NB4 (cell line): ENCODE measurements at regions not wholly inside any gene's neighbourhood (a gene's known extent, or its start where the extent isn't known, plus 50 kb on each side); places are given as distances from the start of the nearest gene placed in this dataset.
"Not testable (repeated sequence)": the region's sequence is repeated elsewhere in the genome, so short reads cannot be mapped to it uniquely, and the experiment has no call there.

ENCODE experiments used
- DNase-seq: peaks from one replicate; pipeline ENCODE4 v3.0.0; 2010; ENCODE audit warnings: low read depth
- H3K4me3 ChIP-seq: one replicate; pipeline ENCODE4 v1.5.1; 2011; ENCODE audit warnings: mild to moderate bottlenecking, low read depth, low read length, moderate library complexity
- MYC ChIP-seq: IDR thresholded peaks from 2 replicates; pipeline ENCODE4 v1.6.1; 2011; ENCODE audit warnings: low read depth, low read length
- POLR2A ChIP-seq: IDR thresholded peaks from 2 replicates; pipeline ENCODE4 v1.6.1; 2011; ENCODE audit warnings: mild to moderate bottlenecking; ENCODE audit not compliant: insufficient read length; ENCODE audit errors: extremely low read depth
- TF ChIP-seq, protein P1 (sequence below): IDR thresholded peaks from one replicate; pipeline ENCODE4 v1.5.1; 2012; ENCODE audit warnings: low read depth, low read length
- TF ChIP-seq, protein P2 (sequence below): IDR thresholded peaks from 2 replicates; pipeline ENCODE4 v1.6.1; 2011; ENCODE audit warnings: low read depth, low read length

DNA sequence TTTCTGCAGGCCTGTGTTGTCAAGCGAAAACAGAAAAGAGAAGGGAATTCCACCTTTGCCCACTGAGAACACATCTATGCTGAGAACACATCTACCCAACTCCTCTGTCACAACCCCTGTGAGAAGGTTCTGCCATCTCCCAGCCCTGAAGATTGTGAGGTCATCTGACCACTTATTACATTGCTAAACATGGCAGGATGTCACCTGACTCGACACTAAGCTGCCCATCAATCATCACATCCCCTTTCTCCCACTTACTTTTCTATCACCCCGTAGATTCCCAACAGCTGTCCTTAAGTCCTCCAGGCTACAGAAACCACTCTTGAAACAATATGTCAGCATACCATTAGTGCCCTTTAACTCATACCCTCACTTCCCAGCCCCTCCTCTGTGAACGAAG is 64.2 kb upstream of the PRSS3 start:
- TF ChIP-seq, protein P1, sequence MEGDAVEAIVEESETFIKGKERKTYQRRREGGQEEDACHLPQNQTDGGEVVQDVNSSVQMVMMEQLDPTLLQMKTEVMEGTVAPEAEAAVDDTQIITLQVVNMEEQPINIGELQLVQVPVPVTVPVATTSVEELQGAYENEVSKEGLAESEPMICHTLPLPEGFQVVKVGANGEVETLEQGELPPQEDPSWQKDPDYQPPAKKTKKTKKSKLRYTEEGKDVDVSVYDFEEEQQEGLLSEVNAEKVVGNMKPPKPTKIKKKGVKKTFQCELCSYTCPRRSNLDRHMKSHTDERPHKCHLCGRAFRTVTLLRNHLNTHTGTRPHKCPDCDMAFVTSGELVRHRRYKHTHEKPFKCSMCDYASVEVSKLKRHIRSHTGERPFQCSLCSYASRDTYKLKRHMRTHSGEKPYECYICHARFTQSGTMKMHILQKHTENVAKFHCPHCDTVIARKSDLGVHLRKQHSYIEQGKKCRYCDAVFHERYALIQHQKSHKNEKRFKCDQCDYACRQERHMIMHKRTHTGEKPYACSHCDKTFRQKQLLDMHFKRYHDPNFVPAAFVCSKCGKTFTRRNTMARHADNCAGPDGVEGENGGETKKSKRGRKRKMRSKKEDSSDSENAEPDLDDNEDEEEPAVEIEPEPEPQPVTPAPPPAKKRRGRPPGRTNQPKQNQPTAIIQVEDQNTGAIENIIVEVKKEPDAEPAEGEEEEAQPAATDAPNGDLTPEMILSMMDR: no peak
- TF ChIP-seq, protein P2, sequence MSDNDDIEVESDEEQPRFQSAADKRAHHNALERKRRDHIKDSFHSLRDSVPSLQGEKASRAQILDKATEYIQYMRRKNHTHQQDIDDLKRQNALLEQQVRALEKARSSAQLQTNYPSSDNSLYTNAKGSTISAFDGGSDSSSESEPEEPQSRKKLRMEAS: no peak
- no peak for TF ChIP-seq POLR2A
- no peak for TF ChIP-seq MYC
- DNase-seq: no peak
- H3K4me3 ChIP-seq: no peak overlapping the region

DNA sequence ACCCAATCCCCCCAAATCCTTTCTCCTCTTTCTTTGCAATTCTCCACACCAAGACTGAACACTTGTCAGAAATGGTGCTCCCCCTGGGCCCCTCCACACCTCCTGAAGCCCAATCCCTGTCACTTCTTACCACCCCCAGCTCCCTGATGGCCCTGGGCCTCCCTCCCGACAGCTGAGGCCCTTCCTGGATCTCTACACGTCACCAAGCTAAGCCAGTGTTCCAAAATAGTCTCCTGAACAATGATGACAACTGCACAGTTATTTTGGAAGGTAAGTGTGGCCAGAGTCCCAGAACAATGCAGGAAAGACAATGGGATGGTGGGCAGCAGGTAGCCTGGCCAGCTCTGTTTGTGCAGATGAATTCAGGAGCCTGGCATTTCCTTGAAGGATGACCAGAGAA is 63.7 kb upstream of the PRSS3 start:
- no peak for TF ChIP-seq MYC
- TF ChIP-seq, protein P2: no peak
- no peak for DNase-seq

DNA sequence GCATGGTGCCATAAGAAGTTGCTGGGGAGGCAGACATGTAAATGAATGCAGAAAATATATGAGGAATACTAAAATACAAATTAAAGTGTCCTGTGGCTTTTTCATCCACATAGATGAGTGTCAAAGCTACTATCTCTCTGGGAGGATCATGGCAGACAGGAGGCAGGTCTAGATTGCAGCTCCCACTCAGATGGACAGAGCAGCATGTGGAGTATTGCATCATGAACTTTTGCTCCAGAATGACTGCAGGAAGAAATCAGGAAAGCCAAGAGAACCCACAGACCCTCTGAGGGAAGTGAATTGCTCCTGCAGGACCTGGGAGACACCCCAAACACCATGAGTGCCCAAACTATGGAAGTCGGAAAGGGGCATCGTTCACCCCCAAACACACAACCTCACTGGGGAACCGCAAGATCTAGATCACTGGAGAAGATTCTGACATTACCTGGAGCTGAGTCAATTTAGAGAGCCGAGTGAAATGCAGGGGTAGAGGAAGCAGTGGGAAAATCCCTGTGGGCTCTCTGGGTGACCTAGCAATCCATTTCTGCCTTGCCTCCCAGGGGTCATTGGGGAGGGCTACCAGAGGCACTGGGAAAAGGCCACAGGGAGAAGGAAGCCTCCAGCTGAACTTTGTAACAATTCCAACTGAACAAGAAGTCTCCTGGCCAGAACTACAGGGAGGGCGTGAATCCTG is 61.0 kb upstream of the PRSS3 start:
- DNase-seq, H3K4me3 ChIP-seq: not testable (repeated sequence)

More for the DNA sequence above, 63.7 kb upstream of the PRSS3 start:
- no peak overlapping the region for H3K4me3 ChIP-seq

DNA sequence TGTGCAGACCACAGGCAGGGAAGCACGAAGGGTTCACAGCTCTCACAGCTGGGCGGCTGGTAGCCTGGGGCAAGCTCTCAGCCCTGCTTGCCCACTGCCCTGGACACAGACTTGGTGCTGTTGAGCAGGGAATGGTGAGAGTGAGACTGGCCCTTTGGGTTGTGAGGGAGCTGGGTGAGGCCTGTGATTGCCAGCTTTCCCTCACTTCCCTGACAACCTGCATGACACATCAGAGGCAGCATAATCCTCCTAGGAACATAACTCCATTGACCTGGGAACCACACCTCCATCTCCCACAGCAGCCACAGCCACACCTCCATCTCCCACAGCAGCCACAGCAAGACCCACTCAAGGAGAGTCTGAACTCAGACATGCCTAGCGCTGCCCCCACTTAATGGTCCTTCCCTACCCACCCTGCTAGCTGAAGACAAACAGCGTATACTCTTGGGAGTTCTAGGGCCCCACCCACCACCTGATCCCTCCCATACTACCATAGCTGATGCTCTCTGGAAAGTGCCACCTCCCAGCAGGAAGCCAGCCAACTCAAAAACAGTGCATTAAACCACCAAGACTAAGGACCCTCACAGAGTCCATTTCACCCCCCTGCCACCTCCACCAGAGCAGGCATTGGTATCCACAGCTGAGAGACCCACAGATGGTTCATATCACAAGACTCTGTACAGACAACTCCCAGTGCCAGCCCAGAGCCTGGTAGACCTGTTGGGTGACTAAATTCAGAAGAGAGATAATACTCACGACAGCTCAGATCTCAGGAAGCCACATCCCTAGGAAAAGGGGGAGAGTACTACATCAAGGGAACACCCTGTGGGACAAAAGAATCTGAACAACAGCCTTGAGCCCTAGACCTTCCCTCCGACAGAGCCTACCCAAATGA is 60.2 kb upstream of the PRSS3 start:
- H3K4me3 ChIP-seq, DNase-seq: not testable (repeated sequence)

DNA sequence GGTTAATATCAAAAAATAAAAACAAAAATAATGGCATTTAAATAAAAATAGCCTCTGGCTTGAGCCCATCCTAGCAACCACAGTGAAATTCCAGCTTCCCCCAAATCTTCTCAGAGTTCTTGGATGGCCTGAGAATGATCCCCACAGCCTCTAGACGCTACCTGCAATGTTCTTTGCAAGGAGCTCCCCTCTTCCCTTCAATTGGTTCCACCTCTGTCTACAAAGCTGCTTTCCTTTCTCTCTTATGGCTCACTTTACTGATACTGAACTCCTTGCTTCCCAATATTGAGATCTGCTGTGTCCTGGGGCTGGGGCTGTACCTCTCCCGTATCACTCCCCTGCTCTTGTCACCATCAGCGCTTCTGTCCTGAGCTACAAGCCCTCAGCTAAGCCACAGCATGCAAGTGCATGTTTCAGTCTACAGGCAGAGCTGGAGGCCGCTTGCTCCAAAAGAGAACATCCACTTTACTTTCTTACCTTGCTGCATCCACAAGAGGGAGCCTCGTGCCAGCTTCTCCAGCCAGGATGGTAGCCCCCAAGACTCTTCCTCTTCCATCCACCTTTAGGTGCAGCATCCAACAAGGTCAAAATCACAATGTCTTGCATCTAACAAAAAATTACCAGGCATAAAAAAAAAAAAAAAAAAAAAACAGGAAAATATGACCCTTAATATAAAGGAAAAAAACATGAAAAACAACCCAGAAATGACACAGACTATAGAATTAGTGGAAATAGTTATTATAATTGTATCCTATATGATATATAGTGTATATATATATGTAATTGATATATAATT is 57.4 kb upstream of the PRSS3 start:
- peak; percentile 81 for DNase-seq
- H3K4me3 ChIP-seq: no peak overlapping the region
- TF ChIP-seq, protein P2: peak; percentile 45
- TF ChIP-seq, protein P1: peak; percentile 91
- TF ChIP-seq MYC (no peak), POLR2A (no peak)

DNA sequence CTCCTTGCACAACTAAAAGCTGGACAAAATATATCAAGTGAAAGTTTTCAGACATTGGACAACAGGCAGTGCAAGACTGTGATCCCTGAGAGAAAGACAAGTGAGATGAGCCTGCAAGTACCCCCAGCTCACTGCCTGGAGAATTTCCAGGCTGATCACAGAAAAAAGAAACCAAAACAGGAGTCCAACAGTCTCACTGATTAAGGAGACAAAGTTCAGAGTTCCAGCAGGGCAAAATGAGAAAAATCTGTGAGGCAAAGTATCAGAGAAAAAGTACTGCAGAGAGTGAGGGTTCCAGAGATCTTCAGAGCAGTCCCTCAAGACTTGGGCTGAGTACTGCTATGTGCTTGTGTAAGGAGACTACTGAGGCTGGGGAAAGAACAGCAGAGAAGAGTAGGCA is 56.0 kb upstream of the PRSS3 start:
- no peak for DNase-seq
- TF ChIP-seq MYC (no peak), POLR2A (no peak)
- TF ChIP-seq, protein P2: no peak
- TF ChIP-seq, protein P1: no peak
- no peak overlapping the region for H3K4me3 ChIP-seq

DNA sequence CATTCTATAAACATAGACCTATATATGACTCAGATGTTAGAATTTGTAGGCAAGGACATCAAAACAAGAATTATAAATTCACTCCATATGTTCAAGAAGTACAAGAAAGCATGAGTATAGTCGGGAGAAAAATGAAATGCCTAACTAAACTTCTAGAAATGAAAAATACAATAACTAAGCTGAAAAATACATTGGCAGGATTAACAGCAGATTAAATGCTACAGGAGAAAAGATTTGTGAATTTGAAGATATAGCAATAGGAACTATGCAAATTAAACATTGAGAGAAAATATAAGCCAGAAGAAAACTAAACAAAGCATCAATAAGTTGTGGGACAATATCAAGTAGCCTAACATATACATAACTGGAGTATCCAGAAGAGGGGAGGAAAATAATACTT is 55.3 kb upstream of the PRSS3 start:
- H3K4me3 ChIP-seq: no peak overlapping the region
- DNase-seq: no peak
- TF ChIP-seq, protein P1: no peak
- TF ChIP-seq POLR2A (no peak), MYC (no peak)
- TF ChIP-seq, protein P2: no peak

DNA sequence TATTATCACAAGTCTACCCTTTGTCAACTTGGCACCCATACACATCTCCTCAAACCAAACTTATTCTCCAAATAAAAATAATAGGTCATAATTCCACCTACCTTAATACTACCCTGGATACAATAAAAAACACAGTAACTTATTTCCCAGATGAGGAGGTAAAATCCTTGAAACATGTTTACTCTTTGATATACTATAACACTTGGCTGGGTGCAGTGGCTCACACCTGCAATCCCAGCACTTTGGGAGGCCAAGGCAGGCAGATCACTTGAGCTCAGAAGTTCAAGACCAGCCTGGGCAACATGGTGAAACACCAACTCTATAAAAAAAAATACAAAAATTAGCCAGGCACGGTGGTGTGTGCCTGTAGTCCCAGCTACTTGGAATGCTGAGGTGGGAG is 54.4 kb upstream of the PRSS3 start:
- DNase-seq, H3K4me3 ChIP-seq: not testable (repeated sequence)
